NCI-H2227 (cell line): ENCODE measurements at regions not wholly inside any gene's neighbourhood (a gene's known extent, or its start where the extent isn't known, plus 50 kb on each side); places are given as distances from the start of the nearest gene placed in this dataset.
"Not testable (repeated sequence)": the region's sequence is repeated elsewhere in the genome, so short reads cannot be mapped to it uniquely, and the experiment has no call there.

Experiments
- DNase-seq: peaks from one replicate; lab custom pipeline; 2025; ENCODE audit not compliant: unreplicated experiment; lab: John Stamatoyannopoulos, UW

DNA sequence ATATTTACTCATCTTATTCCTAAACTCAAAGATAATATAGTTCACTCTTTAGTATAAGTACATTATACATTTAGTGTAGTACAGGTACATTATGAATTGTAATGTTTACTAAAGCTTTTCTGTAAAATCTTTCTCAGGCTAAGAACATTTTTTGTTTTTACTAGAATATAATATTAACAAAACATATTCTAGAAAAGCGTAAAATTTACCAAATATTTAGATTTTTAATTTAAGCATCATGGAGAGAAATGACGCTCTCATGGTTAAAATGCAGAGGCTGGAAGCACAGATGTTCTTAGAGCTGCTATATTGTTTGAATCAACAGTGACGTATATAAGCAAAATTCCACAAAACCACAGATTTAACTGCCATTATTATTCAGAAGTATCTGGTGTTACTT is 54.7 kb upstream of the NBPF15 start:
- not testable (repeated sequence) for DNase-seq

GRCh38 chr1:144516906-144517305 is 55.4 kb upstream of the NBPF15 start:
- DNase-seq: not testable (repeated sequence)

GRCh38 chr1:144518439-144518838 is 57.0 kb upstream of the NBPF15 start:
- DNase-seq: not testable (repeated sequence)

- DNase-seq: not testable (repeated sequence)
These were observed 58.2 kb upstream of the NBPF15 start for GRCh38 chr1:144519528-144520189.

DNA sequence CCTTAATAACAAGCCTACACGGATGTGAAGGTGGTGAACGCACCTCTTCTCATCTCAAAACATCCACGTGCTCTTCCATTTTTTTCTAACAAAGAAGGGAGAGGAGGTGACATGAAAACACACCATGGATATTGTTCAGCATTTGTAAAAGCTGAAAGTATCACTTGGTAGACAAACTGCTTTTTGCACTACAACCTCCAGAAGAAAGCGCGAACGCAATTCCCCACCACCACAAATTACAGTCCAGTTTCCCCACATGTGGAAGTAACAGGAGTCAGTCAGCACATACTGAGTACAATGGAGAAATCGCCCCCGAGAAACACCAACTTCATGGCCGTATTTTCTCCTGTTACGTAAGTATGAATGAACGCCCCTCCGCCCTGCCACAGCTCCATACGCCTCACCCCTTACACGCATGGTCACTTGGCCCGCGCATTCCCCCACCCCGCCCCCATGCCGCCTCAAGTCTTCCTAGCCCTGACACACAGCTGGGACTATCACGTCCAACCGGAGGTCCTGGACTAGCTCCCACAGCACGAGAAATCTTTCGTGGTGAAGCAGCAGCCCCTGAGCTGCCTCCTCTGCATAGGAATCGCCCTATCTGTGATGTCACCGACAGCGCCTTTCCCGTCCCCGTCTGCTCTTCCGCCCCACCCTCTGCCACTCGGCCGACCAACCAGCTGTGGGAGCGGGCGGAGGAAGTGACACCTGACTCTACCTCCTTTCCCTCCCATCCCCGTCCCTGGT is 62.4 kb upstream of the NBPF15 start:
- DNase-seq: peak; percentile 53

GRCh38 chr1:144532156-144532607 is 60.5 kb upstream of the PPIAL4F start:
- not testable (repeated sequence) for DNase-seq

GRCh38 chr1:144533480-144533879 is 59.2 kb upstream of the PPIAL4F start:
- not testable (repeated sequence) for DNase-seq

DNA sequence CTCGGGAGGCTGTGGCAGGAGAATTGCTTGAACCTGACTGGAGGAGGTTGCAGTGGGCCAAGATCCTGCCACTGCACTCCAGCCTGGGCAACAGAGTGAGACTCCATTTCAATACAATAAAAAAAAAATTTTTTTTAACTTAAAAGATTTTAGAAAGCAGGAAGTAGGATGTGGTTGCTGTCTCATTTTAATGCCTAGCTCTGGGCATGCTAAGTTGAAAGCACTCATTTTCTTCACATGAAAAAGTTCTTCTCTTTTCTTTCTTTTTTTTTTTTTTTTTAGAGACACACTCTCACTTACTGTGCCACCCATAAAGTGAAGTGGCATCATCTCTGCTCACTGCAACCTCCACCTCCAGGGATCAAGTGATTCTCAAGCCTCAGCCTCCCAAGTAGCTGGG is 58.4 kb upstream of the PPIAL4F start:
- DNase-seq: not testable (repeated sequence)

DNA sequence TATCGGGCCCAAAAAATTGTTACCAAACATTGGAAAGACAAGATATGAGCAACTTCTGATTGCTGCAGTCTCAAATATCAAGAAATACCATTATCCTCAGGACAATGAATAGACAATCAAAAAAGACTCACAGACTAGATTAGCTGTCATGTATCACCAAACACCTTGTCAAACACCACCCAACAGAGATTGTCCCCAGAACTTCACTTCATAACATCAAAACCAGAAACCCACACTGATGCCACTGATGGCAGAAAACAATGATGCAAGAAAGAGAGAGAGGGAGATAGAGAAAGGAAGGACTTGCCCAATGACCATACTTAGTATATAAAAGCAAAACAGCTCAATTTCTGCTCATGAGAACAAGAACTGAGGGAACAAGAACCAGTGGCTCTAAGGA is 56.0 kb upstream of the PPIAL4F start:
- DNase-seq: not testable (repeated sequence)

DNA sequence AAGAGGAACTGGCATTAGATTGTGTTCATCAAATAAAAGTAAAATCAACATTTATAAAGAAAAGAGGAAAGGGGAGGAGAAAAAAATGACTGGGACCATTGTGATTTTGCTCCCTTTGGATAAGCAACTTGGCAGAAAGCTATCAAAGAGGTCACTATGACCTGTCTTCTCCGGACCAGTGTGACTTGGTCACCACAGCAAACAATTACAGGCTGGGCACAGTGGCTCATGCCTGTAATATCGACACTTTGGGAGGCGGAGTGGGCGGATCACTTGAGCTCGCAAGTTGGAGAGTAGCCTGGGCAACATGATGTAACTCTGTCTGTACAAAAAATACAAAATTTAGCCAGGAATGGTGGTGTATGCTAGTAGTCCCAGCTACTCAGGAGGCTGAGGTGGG is 55.5 kb upstream of the PPIAL4F start:
- DNase-seq: not testable (repeated sequence)

DNA sequence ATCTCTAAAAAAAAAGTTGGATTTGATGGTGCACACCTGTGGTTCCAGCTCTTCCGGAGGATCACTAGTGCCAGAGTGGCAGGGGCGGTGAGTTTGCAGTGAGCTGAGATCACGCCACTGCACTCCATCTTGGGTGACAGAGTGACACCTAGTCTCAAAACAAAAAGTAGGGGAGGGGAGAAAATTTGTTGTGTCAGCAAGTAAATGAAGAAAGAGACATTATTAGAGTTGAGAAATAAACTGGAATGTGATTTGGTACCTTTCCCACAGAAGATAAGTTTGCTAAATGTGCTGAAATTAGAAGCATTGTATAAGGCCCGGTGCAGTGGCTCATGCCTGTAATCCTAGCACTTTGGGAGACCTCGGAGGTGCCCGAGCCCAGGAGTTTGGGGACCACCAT is 54.0 kb upstream of the PPIAL4F start:
- not testable (repeated sequence) for DNase-seq

- not testable (repeated sequence) for DNase-seq
These were observed 53.3 kb upstream of the PPIAL4F start for GRCh38 chr1:144539191-144539960.
